ENCODE measurements at regions not wholly inside any gene's neighbourhood (a gene's known extent, or its start where the extent isn't known, plus 50 kb on each side); places are given as distances from the start of the nearest gene placed in this dataset.

GRCh38 chr3:109952924-109953323 lies 615.6 kb upstream of the DPPA4 start:
- WGBS, result 86% methylated on average over 2 of the region's 2 CpGs
- no peak overlapping the region for H3K27ac ChIP-seq (ENCODE audit: low read depth in 1 of 2, low read length in 2 of 2)
- H3K36me3 ChIP-seq (ENCODE audit: control insufficient read depth in 4 of 4, insufficient read depth in 3 of 4, low read depth in 1 of 4, low read length in 3 of 4), result no peaks in the 10 kb centered on the region
- H3K4me3 ChIP-seq (ENCODE audit: low read depth in 1 of 3, low read length in 3 of 3), result no peak overlapping the region
- no peak for TF ChIP-seq YY1 (IDR thresholded peaks at IDR 0.05)
- TF ChIP-seq REST (IDR thresholded peaks at IDR 0.05), result no peak
- no peak for TF ChIP-seq JUND (IDR thresholded peaks at IDR 0.05)
- no peak for TF ChIP-seq ATF3 (IDR thresholded peaks at IDR 0.05)
- no peak for TF ChIP-seq FOXA1 (IDR thresholded peaks at IDR 0.05)
- TF ChIP-seq FOXA2 (IDR thresholded peaks at IDR 0.05), result no peak
- TF ChIP-seq SP1 (IDR thresholded peaks at IDR 0.05), result no peak
- TF ChIP-seq RXRA (IDR thresholded peaks at IDR 0.05), result no peak
- no peak for TF ChIP-seq HNF4A (conservative IDR thresholded peaks at IDR 0.05)
- TF ChIP-seq RAD21 (IDR thresholded peaks at IDR 0.05), result no peak
- TF ChIP-seq NR2F2 (IDR thresholded peaks at IDR 0.05), result no peak
- TF ChIP-seq TAF1 (conservative IDR thresholded peaks at IDR 0.05), result no peak
- TF ChIP-seq GABPA (IDR thresholded peaks at IDR 0.05 in 1 of 2, conservative IDR thresholded peaks at IDR 0.05 in 1 of 2), result no peak
- TF ChIP-seq HNF4G (IDR thresholded peaks at IDR 0.05), result no peak
- no peak for TF ChIP-seq ZBTB33 (IDR thresholded peaks at IDR 0.05)
- TF ChIP-seq MAX (IDR thresholded peaks at IDR 0.05), result no peak
- TF ChIP-seq EGR1 (IDR thresholded peaks at IDR 0.05; ENCODE audit: low read depth in 2 of 2), result no peak
- TF ChIP-seq CTCF (IDR thresholded peaks at IDR 0.05; ENCODE audit: low read depth, low read length, missing input control), result no peak
- H3K27me3 ChIP-seq (ENCODE audit: control insufficient read depth in 4 of 4, insufficient read depth in 4 of 4, low read length in 3 of 4), result no peaks in the 10 kb centered on the region
- no peak overlapping the region for H3K9ac ChIP-seq (ENCODE audit: low read depth in 1 of 2, low read length in 2 of 2)
- DNase-seq (ENCODE audit: low spot score), result no peak
- H3K9me3 ChIP-seq (ENCODE audit: control insufficient read depth in 4 of 4, low read length in 3 of 4), result no peaks in the 10 kb centered on the region
- no peaks in the 10 kb centered on the region for H3K4me1 ChIP-seq (ENCODE audit: control insufficient read depth in 4 of 4, insufficient read depth in 4 of 4, low read length in 3 of 4)
